Esophagus muscularis mucosa (tissue), 3 donors: ENCODE measurements at regions not wholly inside any gene's neighbourhood (a gene's known extent, or its start where the extent isn't known, plus 50 kb on each side); places are given as distances from the start of the nearest gene placed in this dataset.

ENCODE experiments used
- CTCF ChIP-seq, 3 experiments: fragments of 200-600 bp in 2 of 3; fragments of 450-650 bp in 1 of 3; sonication (generic) in 2 of 3; IDR thresholded peaks; one replicate each; pipeline ENCODE4 v1.5.1; 2017 to 2019; ENCODE audit warnings: antibody characterized with exemption in 3 of 3, mild to moderate bottlenecking in 2 of 3, moderate library complexity in 1 of 3
- POLR2A ChIP-seq: fragments of 450-650 bp; IDR thresholded peaks from one replicate; pipeline ENCODE4 v1.6.1; 2017; ENCODE audit warnings: antibody characterized with exemption, moderate library complexity, mild to moderate bottlenecking, low read depth
- POLR2AphosphoS5 ChIP-seq, 2 donors: sonication (generic); formaldehyde crosslinking; IDR thresholded peaks; one replicate each; pipeline ENCODE4 v1.6.1; 2017; ENCODE audit warnings: antibody characterized with exemption in 2 of 2

GRCh38 chr6:25023781-25024180, 88.0 kb upstream of the RIPOR2 start:
- TF ChIP-seq POLR2AphosphoS5 (IDR thresholded peaks at IDR 0.05), result no peak
- TF ChIP-seq CTCF (IDR thresholded peaks at IDR 0.05), result no peak
- TF ChIP-seq POLR2A, result no peak
